ENCODE measurements at regions not wholly inside any gene's neighbourhood (a gene's known extent, or its start where the extent isn't known, plus 50 kb on each side); places are given as distances from the start of the nearest gene placed in this dataset.

- TF ChIP-seq FOXM1 (IDR thresholded peaks at IDR 0.05; ENCODE audit: borderline replicate concordance) (no peak), ELF4 (IDR thresholded peaks at IDR 0.05) (no peak), SP1 (IDR thresholded peaks at IDR 0.05) (no peak), NFRKB (IDR thresholded peaks at IDR 0.05) (no peak), ARNT (IDR thresholded peaks at IDR 0.05) (no peak), BHLHE40 (IDR thresholded peaks at IDR 0.05; ENCODE audit: borderline replicate concordance) (no peak), CTBP1 (IDR thresholded peaks at IDR 0.05; ENCODE audit: borderline replicate concordance) (no peak), FOXK2 (IDR thresholded peaks at IDR 0.05) (no peak), PKNOX1 (IDR thresholded peaks at IDR 0.05) (no peak)
- POLR2A ChIA-PET, result no interaction called here
- CTCF ChIA-PET, result interaction anchor here (0.7 kb wide), 1 partner anchor 83 kb away, joined by 3 read pairs; no protein-coding TSS in a partner anchor
- DNase-seq (ENCODE audit: extremely low spot score), result no peak
These were observed 521.9 kb downstream of the BNC2 start for GRCh38 chr9:16348531-16348930.

- DNase-seq (ENCODE audit: extremely low spot score), result no peak
- ChIA-PET POLR2A (no interaction called here), CTCF (no interaction called here)
- TF ChIP-seq FOXM1 (IDR thresholded peaks at IDR 0.05; ENCODE audit: borderline replicate concordance), result no peak
- TF ChIP-seq TARDBP (IDR thresholded peaks at IDR 0.05), result no peak
- no peak for TF ChIP-seq LEF1 (IDR thresholded peaks at IDR 0.05; ENCODE audit: borderline replicate concordance)
- no peak for TF ChIP-seq SUZ12 (IDR thresholded peaks at IDR 0.05)
- no peak for TF ChIP-seq ELF4 (IDR thresholded peaks at IDR 0.05)
- TF ChIP-seq FOXA1 (IDR thresholded peaks at IDR 0.05), result no peak
- no peak for TF ChIP-seq NFRKB (IDR thresholded peaks at IDR 0.05)
- no peak for TF ChIP-seq PKNOX1 (IDR thresholded peaks at IDR 0.05)
- no peak for TF ChIP-seq FOXK2 (IDR thresholded peaks at IDR 0.05)
- TF ChIP-seq CTBP1 (IDR thresholded peaks at IDR 0.05; ENCODE audit: borderline replicate concordance), result no peak
- TF ChIP-seq SP1 (IDR thresholded peaks at IDR 0.05), result no peak
- no peak for TF ChIP-seq ZNF384 (IDR thresholded peaks at IDR 0.05)
- no peak for TF ChIP-seq L3MBTL2 (conservative IDR thresholded peaks at IDR 0.05)
- no peak for TF ChIP-seq ARNT (IDR thresholded peaks at IDR 0.05)
- no peak for TF ChIP-seq HDGF (IDR thresholded peaks at IDR 0.05; ENCODE audit: borderline replicate concordance)
- no peak for TF ChIP-seq BHLHE40 (IDR thresholded peaks at IDR 0.05; ENCODE audit: borderline replicate concordance)
These were observed 518.2 kb downstream of the BNC2 start for GRCh38 chr9:16352251-16352650.

GRCh38 chr9:16352791-16353401 is 517.6 kb downstream of the BNC2 start:
- TF ChIP-seq ZNF384 (IDR thresholded peaks at IDR 0.05) (no peak), L3MBTL2 (conservative IDR thresholded peaks at IDR 0.05) (no peak), ELF4 (IDR thresholded peaks at IDR 0.05) (no peak), FOXK2 (IDR thresholded peaks at IDR 0.05) (no peak), CTBP1 (IDR thresholded peaks at IDR 0.05; ENCODE audit: borderline replicate concordance) (no peak), FOXM1 (IDR thresholded peaks at IDR 0.05; ENCODE audit: borderline replicate concordance) (no peak), TARDBP (IDR thresholded peaks at IDR 0.05) (no peak), LEF1 (IDR thresholded peaks at IDR 0.05; ENCODE audit: borderline replicate concordance) (no peak), NFRKB (IDR thresholded peaks at IDR 0.05) (no peak), SP1 (IDR thresholded peaks at IDR 0.05) (no peak), FOXA1 (IDR thresholded peaks at IDR 0.05) (no peak), ARNT (IDR thresholded peaks at IDR 0.05) (no peak), HDGF (IDR thresholded peaks at IDR 0.05; ENCODE audit: borderline replicate concordance) (no peak), PKNOX1 (IDR thresholded peaks at IDR 0.05) (no peak), SUZ12 (IDR thresholded peaks at IDR 0.05) (no peak), BHLHE40 (IDR thresholded peaks at IDR 0.05; ENCODE audit: borderline replicate concordance) (no peak)
- CTCF ChIA-PET, result no interaction called here
- POLR2A ChIA-PET, result no interaction called here
- DNase-seq (ENCODE audit: extremely low spot score), result no peak

GRCh38 chr9:16356196-16356765 is 514.2 kb downstream of the BNC2 start:
- TF ChIP-seq NFRKB (IDR thresholded peaks at IDR 0.05) (no peak), SUZ12 (IDR thresholded peaks at IDR 0.05) (no peak), SP1 (IDR thresholded peaks at IDR 0.05) (no peak), LEF1 (IDR thresholded peaks at IDR 0.05; ENCODE audit: borderline replicate concordance) (no peak), HDGF (IDR thresholded peaks at IDR 0.05; ENCODE audit: borderline replicate concordance) (no peak)
- POLR2A ChIA-PET, result no interaction called here
- no peak for DNase-seq (ENCODE audit: extremely low spot score)
- CTCF ChIA-PET, result no interaction called here

- ChIA-PET CTCF (no interaction called here), POLR2A (no interaction called here)
- DNase-seq (ENCODE audit: extremely low spot score), result no peak
- TF ChIP-seq TARDBP (IDR thresholded peaks at IDR 0.05), result no peak
- no peak for TF ChIP-seq FOXA1 (IDR thresholded peaks at IDR 0.05)
These were observed 512.6 kb downstream of the BNC2 start for GRCh38 chr9:16357828-16358227.

- no peak for DNase-seq (ENCODE audit: extremely low spot score)
- ChIA-PET POLR2A (no interaction called here), CTCF (no interaction called here)
- TF ChIP-seq HDGF (IDR thresholded peaks at IDR 0.05; ENCODE audit: borderline replicate concordance) (no peak), TARDBP (IDR thresholded peaks at IDR 0.05) (no peak), LEF1 (IDR thresholded peaks at IDR 0.05; ENCODE audit: borderline replicate concordance) (no peak), CTBP1 (IDR thresholded peaks at IDR 0.05; ENCODE audit: borderline replicate concordance) (no peak), FOXK2 (IDR thresholded peaks at IDR 0.05) (no peak), L3MBTL2 (conservative IDR thresholded peaks at IDR 0.05) (no peak), ELF4 (IDR thresholded peaks at IDR 0.05) (no peak), FOXA1 (IDR thresholded peaks at IDR 0.05) (no peak), SUZ12 (IDR thresholded peaks at IDR 0.05) (no peak), PKNOX1 (IDR thresholded peaks at IDR 0.05) (no peak), BHLHE40 (IDR thresholded peaks at IDR 0.05; ENCODE audit: borderline replicate concordance) (no peak), NFRKB (IDR thresholded peaks at IDR 0.05) (no peak), ZNF384 (IDR thresholded peaks at IDR 0.05) (no peak), SP1 (IDR thresholded peaks at IDR 0.05) (no peak), FOXM1 (IDR thresholded peaks at IDR 0.05; ENCODE audit: borderline replicate concordance) (no peak), ARNT (IDR thresholded peaks at IDR 0.05) (no peak)
These were observed 511.7 kb downstream of the BNC2 start for GRCh38 chr9:16358751-16359150.
